GM23338 (cell line): ENCODE measurements at regions not wholly inside any gene's neighbourhood (a gene's known extent, or its start where the extent isn't known, plus 50 kb on each side); places are given as distances from the start of the nearest gene placed in this dataset.
"Not testable (repeated sequence)": the region's sequence is repeated elsewhere in the genome, so short reads cannot be mapped to it uniquely, and the experiment has no call there.

ENCODE experiments used
- JUNB ChIP-seq: IDR thresholded peaks from one replicate; pipeline ENCODE4 v1.6.1; 2016; ENCODE audit warnings: antibody characterized with exemption; ENCODE audit not compliant: unreplicated experiment
- POLR2AphosphoS5 ChIP-seq: IDR thresholded peaks from 2 replicates; pipeline ENCODE4 v1.6.1; 2016; ENCODE audit warnings: antibody characterized with exemption, low read depth
- TF ChIP-seq, protein P1 (sequence below), 2 experiments: fragments of 200-600 bp in 1 of 2; sonication (generic) in 1 of 2; conservative IDR thresholded peaks; 2 replicates each; pipeline versions ENCODE4 v1.5.1 to v1.6.1; 2016 to 2017; ENCODE audit warnings: antibody characterized with exemption in 2 of 2, low read depth in 2 of 2, mild to moderate bottlenecking in 2 of 2, moderate library complexity in 1 of 2

DNA sequence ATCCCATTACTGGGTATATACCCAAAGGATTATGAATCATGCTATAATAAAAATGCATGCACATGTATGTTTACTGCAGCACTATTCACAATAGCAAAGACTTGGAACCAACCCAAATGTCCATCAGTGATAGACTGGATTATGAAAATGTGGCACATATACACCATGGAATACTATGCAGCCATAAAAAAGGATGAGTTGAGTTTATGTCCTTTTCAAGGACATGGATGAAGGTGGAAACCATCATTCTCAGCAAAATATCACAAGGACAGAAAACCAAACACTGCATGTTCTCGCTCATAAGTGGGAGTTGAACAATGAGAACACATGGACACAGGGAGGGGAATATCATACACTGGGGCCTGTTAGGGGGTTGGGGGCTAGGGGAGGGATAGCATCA, 247.8 kb upstream of the SOX4 start:
- not testable (repeated sequence) for TF ChIP-seq JUNB, POLR2AphosphoS5
- TF ChIP-seq, protein P1, sequence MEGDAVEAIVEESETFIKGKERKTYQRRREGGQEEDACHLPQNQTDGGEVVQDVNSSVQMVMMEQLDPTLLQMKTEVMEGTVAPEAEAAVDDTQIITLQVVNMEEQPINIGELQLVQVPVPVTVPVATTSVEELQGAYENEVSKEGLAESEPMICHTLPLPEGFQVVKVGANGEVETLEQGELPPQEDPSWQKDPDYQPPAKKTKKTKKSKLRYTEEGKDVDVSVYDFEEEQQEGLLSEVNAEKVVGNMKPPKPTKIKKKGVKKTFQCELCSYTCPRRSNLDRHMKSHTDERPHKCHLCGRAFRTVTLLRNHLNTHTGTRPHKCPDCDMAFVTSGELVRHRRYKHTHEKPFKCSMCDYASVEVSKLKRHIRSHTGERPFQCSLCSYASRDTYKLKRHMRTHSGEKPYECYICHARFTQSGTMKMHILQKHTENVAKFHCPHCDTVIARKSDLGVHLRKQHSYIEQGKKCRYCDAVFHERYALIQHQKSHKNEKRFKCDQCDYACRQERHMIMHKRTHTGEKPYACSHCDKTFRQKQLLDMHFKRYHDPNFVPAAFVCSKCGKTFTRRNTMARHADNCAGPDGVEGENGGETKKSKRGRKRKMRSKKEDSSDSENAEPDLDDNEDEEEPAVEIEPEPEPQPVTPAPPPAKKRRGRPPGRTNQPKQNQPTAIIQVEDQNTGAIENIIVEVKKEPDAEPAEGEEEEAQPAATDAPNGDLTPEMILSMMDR (conservative IDR thresholded peaks at IDR 0.05; ENCODE audit: low read depth in 2 of 2), result not testable (repeated sequence)
